ENCODE measurements at regions not wholly inside any gene's neighbourhood (a gene's known extent, or its start where the extent isn't known, plus 50 kb on each side); places are given as distances from the start of the nearest gene placed in this dataset.

GRCh38 chr15:46296797-46297196 lies 662.0 kb downstream of the SQOR start:
- Histone ChIP-seq H2AFZ (ENCODE audit: low read depth, low read length) (no peak overlapping the region), H3K9ac (ENCODE audit: low read length) (no peak overlapping the region), H2AK5ac (ENCODE audit: low read length, severe bottlenecking) (no peak overlapping the region), H3K4me1 (ENCODE audit: control insufficient read depth, insufficient read depth, low read depth, low read length) (no peaks in the 10 kb centered on the region), H3K36me3 (ENCODE audit: control insufficient read depth in 1 of 2, insufficient read depth in 2 of 2, low read depth in 1 of 2, low read length in 2 of 2) (no peaks in the 10 kb centered on the region), H3K23ac (ENCODE audit: low read length in 2 of 2) (no peak overlapping the region), H3K4ac (ENCODE audit: low read depth in 1 of 2, low read length in 2 of 2) (no peak overlapping the region), H2BK120ac (ENCODE audit: low read depth, low read length) (no peak overlapping the region), H2BK12ac (ENCODE audit: low read length in 2 of 2) (no peak overlapping the region), H3K27me3 (ENCODE audit: control insufficient read depth in 1 of 2, insufficient read depth in 1 of 2, low read length in 2 of 2) (no peaks in the 10 kb centered on the region), H2BK15ac (ENCODE audit: low read depth, poor library complexity, severe bottlenecking) (no peak overlapping the region), H3K27ac (ENCODE audit: low read length, poor library complexity, severe bottlenecking) (no peak overlapping the region), H4K8ac (ENCODE audit: low read length) (no peak overlapping the region), H3K14ac (ENCODE audit: low read length in 2 of 2) (no peak overlapping the region), H3K4me3 (ENCODE audit: insufficient read depth in 1 of 2, low read depth in 1 of 2, low read length in 2 of 2) (no peak overlapping the region), H3K18ac (ENCODE audit: low read depth in 1 of 2, low read length in 2 of 2) (no peak overlapping the region), H4K91ac (ENCODE audit: low read length) (no peak overlapping the region), H2BK5ac (ENCODE audit: low read depth, low read length, poor library complexity, severe bottlenecking) (no peak overlapping the region), H3K4me2 (ENCODE audit: low read length, poor library complexity, severe bottlenecking) (no peak overlapping the region), H3K79me1 (replicated peaks; ENCODE audit: low read length, poor library complexity, severe bottlenecking) (no peaks in the 10 kb centered on the region), H3K9me3 (ENCODE audit: control insufficient read depth, low read length) (no peaks in the 10 kb centered on the region)
- 76% methylated on average over 2 of the region's 2 CpGs for WGBS
- no peak for DNase-seq

GRCh38 chr15:46297766-46298165 lies 662.9 kb downstream of the SQOR start:
- Histone ChIP-seq H3K4me3 (ENCODE audit: insufficient read depth in 1 of 2, low read depth in 1 of 2, low read length in 2 of 2) (no peak overlapping the region), H4K91ac (ENCODE audit: low read length) (no peak overlapping the region), H3K9ac (ENCODE audit: low read length) (no peak overlapping the region), H2BK12ac (ENCODE audit: low read length in 2 of 2) (no peak overlapping the region), H2BK5ac (ENCODE audit: low read depth, low read length, poor library complexity, severe bottlenecking) (no peak overlapping the region), H3K79me1 (replicated peaks; ENCODE audit: low read length, poor library complexity, severe bottlenecking) (no peaks in the 10 kb centered on the region), H2BK15ac (ENCODE audit: low read depth, poor library complexity, severe bottlenecking) (no peak overlapping the region), H3K9me3 (ENCODE audit: control insufficient read depth, low read length) (no peaks in the 10 kb centered on the region), H3K27ac (ENCODE audit: low read length, poor library complexity, severe bottlenecking) (no peak overlapping the region), H2BK120ac (ENCODE audit: low read depth, low read length) (no peak overlapping the region), H3K14ac (ENCODE audit: low read length in 2 of 2) (no peak overlapping the region), H3K36me3 (ENCODE audit: control insufficient read depth in 1 of 2, insufficient read depth in 2 of 2, low read depth in 1 of 2, low read length in 2 of 2) (no peaks in the 10 kb centered on the region), H3K23ac (ENCODE audit: low read length in 2 of 2) (no peak overlapping the region), H4K8ac (ENCODE audit: low read length) (no peak overlapping the region), H3K4ac (ENCODE audit: low read depth in 1 of 2, low read length in 2 of 2) (no peak overlapping the region), H2AK5ac (ENCODE audit: low read length, severe bottlenecking) (no peak overlapping the region), H3K27me3 (ENCODE audit: control insufficient read depth in 1 of 2, insufficient read depth in 1 of 2, low read length in 2 of 2) (no peaks in the 10 kb centered on the region), H3K4me2 (ENCODE audit: low read length, poor library complexity, severe bottlenecking) (no peak overlapping the region), H2AFZ (ENCODE audit: low read depth, low read length) (no peak overlapping the region), H3K4me1 (ENCODE audit: control insufficient read depth, insufficient read depth, low read depth, low read length) (no peaks in the 10 kb centered on the region), H3K18ac (ENCODE audit: low read depth in 1 of 2, low read length in 2 of 2) (no peak overlapping the region)
- no peak for DNase-seq
- 93% methylated on average over 2 of the region's 3 CpGs for WGBS

- H3K4me2 ChIP-seq (ENCODE audit: low read length, poor library complexity, severe bottlenecking): no peak overlapping the region
- no peak overlapping the region for H2BK12ac ChIP-seq (ENCODE audit: low read length in 2 of 2)
- no peak overlapping the region for H3K18ac ChIP-seq (ENCODE audit: low read depth in 1 of 2, low read length in 2 of 2)
- no peak overlapping the region for H2AK5ac ChIP-seq (ENCODE audit: low read length, severe bottlenecking)
- no peak overlapping the region for H3K4me3 ChIP-seq (ENCODE audit: insufficient read depth in 1 of 2, low read depth in 1 of 2, low read length in 2 of 2)
- no peaks in the 10 kb centered on the region for H3K79me1 ChIP-seq (replicated peaks; ENCODE audit: low read length, poor library complexity, severe bottlenecking)
- no peaks in the 10 kb centered on the region for H3K36me3 ChIP-seq (ENCODE audit: control insufficient read depth in 1 of 2, insufficient read depth in 2 of 2, low read depth in 1 of 2, low read length in 2 of 2)
- H3K27ac ChIP-seq (ENCODE audit: low read length, poor library complexity, severe bottlenecking): no peak overlapping the region
- no peaks in the 10 kb centered on the region for H3K9me3 ChIP-seq (ENCODE audit: control insufficient read depth, low read length)
- no peak for DNase-seq
- H4K91ac ChIP-seq (ENCODE audit: low read length): no peak overlapping the region
- WGBS: 92% methylated on average over 6 of the region's 6 CpGs
- no peak overlapping the region for H2AFZ ChIP-seq (ENCODE audit: low read depth, low read length)
- H2BK15ac ChIP-seq (ENCODE audit: low read depth, poor library complexity, severe bottlenecking): no peak overlapping the region
- no peak overlapping the region for H3K4ac ChIP-seq (ENCODE audit: low read depth in 1 of 2, low read length in 2 of 2)
- no peak overlapping the region for H3K23ac ChIP-seq (ENCODE audit: low read length in 2 of 2)
- H2BK120ac ChIP-seq (ENCODE audit: low read depth, low read length): no peak overlapping the region
- H4K8ac ChIP-seq (ENCODE audit: low read length): no peak overlapping the region
- no peaks in the 10 kb centered on the region for H3K4me1 ChIP-seq (ENCODE audit: control insufficient read depth, insufficient read depth, low read depth, low read length)
- H3K9ac ChIP-seq (ENCODE audit: low read length): no peak overlapping the region
- no peak overlapping the region for H3K14ac ChIP-seq (ENCODE audit: low read length in 2 of 2)
- H3K27me3 ChIP-seq (ENCODE audit: control insufficient read depth in 1 of 2, insufficient read depth in 1 of 2, low read length in 2 of 2): no peaks in the 10 kb centered on the region
- H2BK5ac ChIP-seq (ENCODE audit: low read depth, low read length, poor library complexity, severe bottlenecking): no peak overlapping the region
Observed at GRCh38 chr15:46300716-46301115, 665.9 kb downstream of the SQOR start.

GRCh38 chr15:46301291-46301690 lies 666.5 kb downstream of the SQOR start:
- no peak overlapping the region for H2BK15ac ChIP-seq (ENCODE audit: low read depth, poor library complexity, severe bottlenecking)
- no peak overlapping the region for H4K8ac ChIP-seq (ENCODE audit: low read length)
- H3K27ac ChIP-seq (ENCODE audit: low read length, poor library complexity, severe bottlenecking): no peak overlapping the region
- no peaks in the 10 kb centered on the region for H3K36me3 ChIP-seq (ENCODE audit: control insufficient read depth in 1 of 2, insufficient read depth in 2 of 2, low read depth in 1 of 2, low read length in 2 of 2)
- DNase-seq: no peak
- 60% methylated on average over 3 of the region's 5 CpGs for WGBS
- H3K4me1 ChIP-seq (ENCODE audit: control insufficient read depth, insufficient read depth, low read depth, low read length): no peaks in the 10 kb centered on the region
- H2AFZ ChIP-seq (ENCODE audit: low read depth, low read length): no peak overlapping the region
- no peaks in the 10 kb centered on the region for H3K9me3 ChIP-seq (ENCODE audit: control insufficient read depth, low read length)
- H3K9ac ChIP-seq (ENCODE audit: low read length): no peak overlapping the region
- no peak overlapping the region for H2BK5ac ChIP-seq (ENCODE audit: low read depth, low read length, poor library complexity, severe bottlenecking)
- H2BK120ac ChIP-seq (ENCODE audit: low read depth, low read length): no peak overlapping the region
- no peak overlapping the region for H3K4ac ChIP-seq (ENCODE audit: low read depth in 1 of 2, low read length in 2 of 2)
- H2AK5ac ChIP-seq (ENCODE audit: low read length, severe bottlenecking): no peak overlapping the region
- no peak overlapping the region for H2BK12ac ChIP-seq (ENCODE audit: low read length in 2 of 2)
- no peak overlapping the region for H3K14ac ChIP-seq (ENCODE audit: low read length in 2 of 2)
- H3K4me2 ChIP-seq (ENCODE audit: low read length, poor library complexity, severe bottlenecking): no peak overlapping the region
- no peak overlapping the region for H3K18ac ChIP-seq (ENCODE audit: low read depth in 1 of 2, low read length in 2 of 2)
- no peak overlapping the region for H3K4me3 ChIP-seq (ENCODE audit: insufficient read depth in 1 of 2, low read depth in 1 of 2, low read length in 2 of 2)
- H4K91ac ChIP-seq (ENCODE audit: low read length): no peak overlapping the region
- no peaks in the 10 kb centered on the region for H3K79me1 ChIP-seq (replicated peaks; ENCODE audit: low read length, poor library complexity, severe bottlenecking)
- no peaks in the 10 kb centered on the region for H3K27me3 ChIP-seq (ENCODE audit: control insufficient read depth in 1 of 2, insufficient read depth in 1 of 2, low read length in 2 of 2)
- no peak overlapping the region for H3K23ac ChIP-seq (ENCODE audit: low read length in 2 of 2)
